Cardiac fibroblast (primary cell): ENCODE measurements at regions not wholly inside any gene's neighbourhood (a gene's known extent, or its start where the extent isn't known, plus 50 kb on each side); places are given as distances from the start of the nearest gene placed in this dataset.
A peak's percentile ranks its signal among the peaks of the same experiment; 100 is the strongest.

Experiments
- DNase-seq, 2 donors: peaks; one replicate each; pipeline versions ENCODE4 v3.0.0 to v3.0.0-alpha.2; 2010; ENCODE audit warnings: low read depth in 2 of 2
- H3K4me3 ChIP-seq, 2 donors: replicated peaks in 1 of 2; 1 replicate in 1 of 2; 2 replicates in 1 of 2; pipeline ENCODE4 v1.5.1; 2011; ENCODE audit warnings: low read depth in 2 of 2, low read length in 2 of 2, mild to moderate bottlenecking in 2 of 2, moderate library complexity in 1 of 2
- TF ChIP-seq, protein P1 (sequence below): IDR thresholded peaks from one replicate; pipeline ENCODE4 v1.5.1; 2011; ENCODE audit warnings: low read depth, mild to moderate bottlenecking, low read length, inconsistent platforms

DNA sequence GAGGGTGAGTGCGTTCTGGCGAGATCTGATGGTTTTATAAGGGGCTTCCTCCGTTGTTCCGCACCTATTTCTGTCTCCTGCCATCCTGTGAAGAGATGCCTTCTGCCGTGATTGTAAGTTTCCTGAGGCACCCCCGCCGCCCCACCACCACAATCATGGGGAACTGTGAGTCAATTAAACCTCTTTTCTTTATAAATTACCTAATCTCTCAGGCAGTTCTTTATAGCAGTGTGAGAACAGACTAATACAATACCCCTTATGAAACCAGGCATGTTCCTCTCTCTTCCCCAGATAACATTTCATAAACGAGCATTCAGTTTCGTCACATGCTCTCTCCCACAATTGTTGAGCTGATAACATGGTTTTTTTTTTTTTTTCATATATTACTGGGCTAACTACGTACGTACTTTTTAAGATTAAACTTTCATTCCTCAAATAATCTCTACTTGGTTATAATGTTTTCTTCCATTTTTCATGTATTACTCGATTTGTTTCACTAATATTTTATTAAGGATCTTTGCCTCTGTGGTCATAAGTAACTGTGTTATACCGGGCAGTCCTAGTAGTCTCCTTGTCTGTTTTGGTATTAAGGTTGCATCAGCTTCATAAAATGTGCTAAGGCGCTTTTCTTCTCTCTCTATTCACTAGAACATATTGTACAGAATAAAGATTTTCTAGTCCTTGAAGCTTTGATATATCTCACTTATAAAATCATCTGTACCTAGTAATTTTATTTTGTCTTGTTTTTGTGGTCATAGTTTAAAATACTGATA, 64.9 kb upstream of the MVB12B start:
- peak in 1 of 2 donors; percentile 57 for DNase-seq
- no peak overlapping the region for H3K4me3 ChIP-seq
- TF ChIP-seq, protein P1, sequence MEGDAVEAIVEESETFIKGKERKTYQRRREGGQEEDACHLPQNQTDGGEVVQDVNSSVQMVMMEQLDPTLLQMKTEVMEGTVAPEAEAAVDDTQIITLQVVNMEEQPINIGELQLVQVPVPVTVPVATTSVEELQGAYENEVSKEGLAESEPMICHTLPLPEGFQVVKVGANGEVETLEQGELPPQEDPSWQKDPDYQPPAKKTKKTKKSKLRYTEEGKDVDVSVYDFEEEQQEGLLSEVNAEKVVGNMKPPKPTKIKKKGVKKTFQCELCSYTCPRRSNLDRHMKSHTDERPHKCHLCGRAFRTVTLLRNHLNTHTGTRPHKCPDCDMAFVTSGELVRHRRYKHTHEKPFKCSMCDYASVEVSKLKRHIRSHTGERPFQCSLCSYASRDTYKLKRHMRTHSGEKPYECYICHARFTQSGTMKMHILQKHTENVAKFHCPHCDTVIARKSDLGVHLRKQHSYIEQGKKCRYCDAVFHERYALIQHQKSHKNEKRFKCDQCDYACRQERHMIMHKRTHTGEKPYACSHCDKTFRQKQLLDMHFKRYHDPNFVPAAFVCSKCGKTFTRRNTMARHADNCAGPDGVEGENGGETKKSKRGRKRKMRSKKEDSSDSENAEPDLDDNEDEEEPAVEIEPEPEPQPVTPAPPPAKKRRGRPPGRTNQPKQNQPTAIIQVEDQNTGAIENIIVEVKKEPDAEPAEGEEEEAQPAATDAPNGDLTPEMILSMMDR: no peak

DNA sequence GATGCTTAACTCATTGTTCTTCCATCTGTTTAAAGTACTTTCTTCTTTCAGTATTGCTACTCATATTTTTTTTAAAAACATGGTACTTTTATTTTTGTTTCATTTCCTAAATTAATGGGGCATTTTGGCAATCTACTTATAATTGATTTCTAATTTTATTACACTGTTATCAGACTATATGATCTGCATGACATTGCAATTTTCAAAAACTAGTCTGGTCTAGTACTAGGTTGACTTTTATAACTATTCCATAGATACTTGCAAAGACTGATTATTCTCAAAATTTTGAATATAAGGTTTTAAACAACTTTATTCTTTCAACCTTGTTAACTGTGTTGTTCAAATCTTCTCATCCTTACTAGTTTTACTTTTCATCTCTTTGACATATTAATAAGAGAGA, 63.9 kb upstream of the MVB12B start:
- TF ChIP-seq, protein P1: no peak
- H3K4me3 ChIP-seq: no peak overlapping the region
- no peak for DNase-seq

DNA sequence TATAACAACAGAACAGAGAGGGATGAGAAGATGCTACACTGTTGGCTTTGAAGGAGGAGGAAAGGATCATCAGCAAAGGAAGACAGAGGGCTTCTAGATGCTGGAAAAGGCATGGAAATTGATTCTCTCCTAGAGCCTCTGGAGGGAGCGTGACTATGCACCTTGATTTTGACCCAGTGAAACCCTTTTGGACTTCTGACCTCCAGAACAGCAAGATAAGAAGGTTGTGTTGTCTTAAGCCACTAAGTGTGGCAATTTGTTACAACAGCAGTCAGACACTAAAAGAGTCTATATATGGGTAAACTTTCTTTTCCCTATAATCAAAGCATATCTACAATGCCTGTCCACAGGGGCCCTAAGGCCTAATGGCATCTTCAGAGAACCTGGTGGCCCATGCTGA, 56.1 kb upstream of the MVB12B start:
- no peak overlapping the region for H3K4me3 ChIP-seq
- TF ChIP-seq, protein P1: no peak
- DNase-seq: no peak

DNA sequence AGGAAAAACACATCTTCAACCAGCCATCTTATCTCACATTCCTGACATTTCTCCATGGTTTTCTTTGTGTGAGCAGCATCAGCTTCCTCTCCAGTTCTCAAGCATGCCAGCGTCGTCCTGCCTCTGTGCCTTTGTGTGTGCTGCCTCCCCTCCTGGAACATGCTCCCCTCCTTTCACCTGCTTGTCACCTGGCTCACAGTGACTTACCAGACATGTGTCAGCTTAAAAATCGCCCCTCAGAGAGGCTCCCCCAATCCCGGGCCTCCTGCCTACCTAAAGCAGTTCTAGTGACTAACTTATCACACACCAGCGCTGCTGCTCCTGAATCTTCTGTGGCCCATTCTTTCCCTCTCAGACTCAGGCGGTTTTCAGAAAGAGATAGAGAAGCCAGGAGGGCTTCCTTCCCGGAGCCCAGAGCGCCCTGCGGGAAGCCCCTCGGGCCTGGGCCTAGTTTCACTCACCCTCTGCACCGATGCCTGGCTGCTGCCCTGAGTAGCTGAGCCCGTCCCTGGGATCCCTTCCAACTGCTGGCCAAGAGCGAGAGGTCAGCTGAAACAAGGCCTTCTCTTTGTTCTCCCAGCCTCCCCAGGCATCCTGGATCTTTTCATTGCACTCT, 51.1 kb upstream of the MVB12B start:
- DNase-seq: peak in 1 of 2 donors; percentile 72
- no peak overlapping the region for H3K4me3 ChIP-seq
- TF ChIP-seq, protein P1: no peak

DNA sequence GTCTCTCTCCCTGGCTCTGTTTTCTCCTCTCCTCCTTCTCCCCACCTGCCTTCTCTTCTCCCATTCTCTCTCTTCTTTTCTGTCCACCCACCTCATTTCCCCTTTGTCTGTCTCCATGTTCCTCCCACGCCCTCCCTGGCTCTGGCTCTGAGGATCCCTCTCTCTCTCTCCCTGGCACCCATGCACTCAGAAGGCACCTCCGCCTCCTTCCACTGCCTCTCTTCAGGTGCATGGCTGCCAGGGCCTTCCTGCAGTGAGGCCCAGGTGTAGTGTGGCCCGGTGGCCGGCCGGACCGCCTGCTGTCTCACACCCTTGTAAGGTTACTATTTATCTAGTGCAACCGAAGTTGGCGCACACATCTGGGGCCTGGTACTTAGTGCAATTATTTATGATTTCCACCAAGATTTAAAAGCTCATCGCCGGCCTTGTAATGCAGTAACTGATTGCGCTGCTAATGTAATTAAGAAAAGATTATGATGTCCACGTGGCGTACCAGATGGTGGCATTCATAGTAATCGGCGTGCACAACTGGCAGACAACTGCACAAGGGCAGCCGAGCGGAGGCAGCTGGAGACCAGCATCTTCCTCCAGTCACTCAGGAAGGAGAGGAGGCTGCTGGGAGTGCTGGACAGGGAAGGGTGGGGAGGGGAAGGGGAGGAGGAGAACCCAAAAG, 50.4 kb upstream of the MVB12B start:
- H3K4me3 ChIP-seq: no peak overlapping the region
- TF ChIP-seq, protein P1: no peak
- no peak for DNase-seq
